D721Med (cell line): ENCODE measurements at regions not wholly inside any gene's neighbourhood (a gene's known extent, or its start where the extent isn't known, plus 50 kb on each side); places are given as distances from the start of the nearest gene placed in this dataset.

Source experiments
- DNase-seq: peaks from one replicate; pipeline ENCODE4 v3.0.0; 2011; ENCODE audit warnings: low spot score; ENCODE audit not compliant: insufficient read length
- FAIRE-seq: peaks from 2 replicates; lab custom pipeline; 2011; peaks lifted over from hg19 to GRCh38; lab: Jason Lieb, UNC
- TF ChIP-seq, protein P1 (sequence below): IDR thresholded peaks from 2 replicates; pipeline ENCODE4 v1.5.1; 2012; ENCODE audit warnings: mild to moderate bottlenecking, control low read depth; ENCODE audit not compliant: insufficient read depth; ENCODE audit errors: missing control alignments

GRCh38 chr15:62641825-62642224, 400.7 kb upstream of the TPM1 start:
- DNase-seq, result no peak
- no peak for FAIRE-seq

GRCh38 chr15:62643572-62643971, 399.0 kb upstream of the TPM1 start:
- DNase-seq (no peak), FAIRE-seq (no peak)
- TF ChIP-seq, protein P1, sequence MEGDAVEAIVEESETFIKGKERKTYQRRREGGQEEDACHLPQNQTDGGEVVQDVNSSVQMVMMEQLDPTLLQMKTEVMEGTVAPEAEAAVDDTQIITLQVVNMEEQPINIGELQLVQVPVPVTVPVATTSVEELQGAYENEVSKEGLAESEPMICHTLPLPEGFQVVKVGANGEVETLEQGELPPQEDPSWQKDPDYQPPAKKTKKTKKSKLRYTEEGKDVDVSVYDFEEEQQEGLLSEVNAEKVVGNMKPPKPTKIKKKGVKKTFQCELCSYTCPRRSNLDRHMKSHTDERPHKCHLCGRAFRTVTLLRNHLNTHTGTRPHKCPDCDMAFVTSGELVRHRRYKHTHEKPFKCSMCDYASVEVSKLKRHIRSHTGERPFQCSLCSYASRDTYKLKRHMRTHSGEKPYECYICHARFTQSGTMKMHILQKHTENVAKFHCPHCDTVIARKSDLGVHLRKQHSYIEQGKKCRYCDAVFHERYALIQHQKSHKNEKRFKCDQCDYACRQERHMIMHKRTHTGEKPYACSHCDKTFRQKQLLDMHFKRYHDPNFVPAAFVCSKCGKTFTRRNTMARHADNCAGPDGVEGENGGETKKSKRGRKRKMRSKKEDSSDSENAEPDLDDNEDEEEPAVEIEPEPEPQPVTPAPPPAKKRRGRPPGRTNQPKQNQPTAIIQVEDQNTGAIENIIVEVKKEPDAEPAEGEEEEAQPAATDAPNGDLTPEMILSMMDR, result no peak

More at GRCh38 chr15:62641825-62642224, 400.7 kb upstream of the TPM1 start:
- TF ChIP-seq, protein P1, result no peak

GRCh38 chr15:62644216-62644888, 398.2 kb upstream of the TPM1 start:
- DNase-seq (no peak), FAIRE-seq (no peak)
- TF ChIP-seq, protein P1, result no peak

- TF ChIP-seq, protein P1, result no peak
- no peak for DNase-seq
- no peak for FAIRE-seq
These were observed 397.4 kb upstream of the TPM1 start for GRCh38 chr15:62644889-62645742.

DNA sequence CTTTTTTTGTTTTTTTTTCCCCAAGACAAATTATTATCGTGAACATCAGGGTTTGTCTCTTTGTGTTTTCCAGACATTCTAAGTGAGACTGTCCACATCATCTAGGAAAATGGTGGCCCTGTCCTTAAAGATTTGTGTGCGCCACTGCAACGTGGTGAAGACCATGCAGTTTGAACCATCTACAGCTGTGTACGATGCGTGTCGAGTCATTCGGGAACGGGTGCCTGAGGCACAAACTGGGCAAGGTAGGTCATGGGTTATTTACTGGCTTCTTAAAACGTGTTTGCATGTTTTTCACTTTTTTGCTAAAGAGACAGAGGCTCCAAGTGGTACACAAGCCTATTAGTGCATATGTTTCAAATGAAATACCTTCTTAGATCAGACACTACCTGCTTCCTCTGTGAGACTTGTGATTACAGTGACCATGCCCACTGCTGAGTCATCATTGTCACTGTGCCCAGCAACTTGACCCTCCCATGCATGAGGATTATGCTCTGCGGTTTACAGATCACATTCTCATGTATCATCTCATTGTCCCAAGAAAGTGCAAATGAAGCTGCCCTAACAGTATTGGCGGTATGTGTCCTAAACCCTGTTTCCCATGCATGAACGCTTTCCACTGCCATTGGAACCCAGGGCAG, 395.2 kb upstream of the TPM1 start:
- TF ChIP-seq, protein P1, result no peak
- no peak for FAIRE-seq
- no peak for DNase-seq

DNA sequence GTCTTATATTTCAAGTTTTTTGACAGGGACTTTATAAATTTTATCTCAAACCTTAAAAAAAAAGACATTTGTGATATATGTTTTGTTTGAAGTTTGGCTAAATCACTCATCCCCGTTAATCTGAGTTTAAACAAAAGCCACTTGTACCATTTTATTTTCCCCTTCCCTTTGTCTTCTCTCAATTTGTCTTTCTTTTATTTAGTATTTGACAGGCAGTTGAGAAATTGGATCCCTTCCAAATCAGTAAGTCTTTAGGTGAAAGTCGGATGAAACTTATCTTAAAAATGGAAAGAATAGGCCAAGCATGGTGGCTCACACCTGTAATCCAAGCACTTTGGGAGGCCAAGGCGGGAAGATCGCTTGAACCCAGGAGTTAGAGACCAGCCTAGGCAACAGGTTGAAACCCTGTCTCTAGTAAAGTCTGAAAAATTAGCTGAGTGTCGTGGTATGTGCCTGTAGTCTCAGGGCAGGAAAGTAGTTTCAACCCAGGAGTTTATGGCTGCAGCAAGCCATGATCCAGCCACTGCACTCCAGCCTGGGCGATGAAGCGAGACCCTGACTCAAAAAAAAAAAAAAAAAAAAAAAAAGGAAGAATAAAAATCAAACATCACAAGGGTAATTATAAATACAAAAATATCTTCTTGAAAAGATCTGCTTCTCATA, 394.6 kb upstream of the TPM1 start:
- no peak for DNase-seq
- TF ChIP-seq, protein P1, result no peak
- no peak for FAIRE-seq
